ENCODE measurements at regions not wholly inside any gene's neighbourhood (a gene's known extent, or its start where the extent isn't known, plus 50 kb on each side); places are given as distances from the start of the nearest gene placed in this dataset.
"Not testable (repeated sequence)": the region's sequence is repeated elsewhere in the genome, so short reads cannot be mapped to it uniquely, and the experiment has no call there.

GRCh38 chr15:57806003-57806402 lies 99.5 kb downstream of the POLR2M start:
- H3K27me3 ChIP-seq (ENCODE audit: control insufficient read depth in 4 of 4, insufficient read depth in 4 of 4, low read length in 3 of 4): peaks cover 0 to 2% (median 0%) of the 10 kb centered on the region in 4 donors
- H3K9me3 ChIP-seq (ENCODE audit: control insufficient read depth in 4 of 4, low read length in 3 of 4): no peaks in the 10 kb centered on the region
- TF ChIP-seq HNF4G (IDR thresholded peaks at IDR 0.05) (no peak), JUND (IDR thresholded peaks at IDR 0.05) (no peak), RAD21 (IDR thresholded peaks at IDR 0.05) (no peak), EGR1 (IDR thresholded peaks at IDR 0.05; ENCODE audit: low read depth in 2 of 2) (no peak), YY1 (IDR thresholded peaks at IDR 0.05) (no peak), HNF4A (conservative IDR thresholded peaks at IDR 0.05) (no peak), SP1 (IDR thresholded peaks at IDR 0.05) (no peak), RXRA (IDR thresholded peaks at IDR 0.05) (no peak), MAX (IDR thresholded peaks at IDR 0.05) (no peak), REST (IDR thresholded peaks at IDR 0.05) (no peak), ATF3 (IDR thresholded peaks at IDR 0.05) (no peak), NR2F2 (IDR thresholded peaks at IDR 0.05) (no peak), FOXA1 (IDR thresholded peaks at IDR 0.05) (no peak), TAF1 (conservative IDR thresholded peaks at IDR 0.05) (no peak)
- TF ChIP-seq, protein P1, sequence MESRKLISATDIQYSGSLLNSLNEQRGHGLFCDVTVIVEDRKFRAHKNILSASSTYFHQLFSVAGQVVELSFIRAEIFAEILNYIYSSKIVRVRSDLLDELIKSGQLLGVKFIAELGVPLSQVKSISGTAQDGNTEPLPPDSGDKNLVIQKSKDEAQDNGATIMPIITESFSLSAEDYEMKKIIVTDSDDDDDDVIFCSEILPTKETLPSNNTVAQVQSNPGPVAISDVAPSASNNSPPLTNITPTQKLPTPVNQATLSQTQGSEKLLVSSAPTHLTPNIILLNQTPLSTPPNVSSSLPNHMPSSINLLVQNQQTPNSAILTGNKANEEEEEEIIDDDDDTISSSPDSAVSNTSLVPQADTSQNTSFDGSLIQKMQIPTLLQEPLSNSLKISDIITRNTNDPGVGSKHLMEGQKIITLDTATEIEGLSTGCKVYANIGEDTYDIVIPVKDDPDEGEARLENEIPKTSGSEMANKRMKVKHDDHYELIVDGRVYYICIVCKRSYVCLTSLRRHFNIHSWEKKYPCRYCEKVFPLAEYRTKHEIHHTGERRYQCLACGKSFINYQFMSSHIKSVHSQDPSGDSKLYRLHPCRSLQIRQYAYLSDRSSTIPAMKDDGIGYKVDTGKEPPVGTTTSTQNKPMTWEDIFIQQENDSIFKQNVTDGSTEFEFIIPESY (IDR thresholded peaks at IDR 0.05): no peak
- no peaks in the 10 kb centered on the region for H3K4me1 ChIP-seq (ENCODE audit: control insufficient read depth in 4 of 4, insufficient read depth in 4 of 4, low read length in 3 of 4)
- no peak overlapping the region for H3K27ac ChIP-seq (ENCODE audit: low read depth in 1 of 2, low read length in 2 of 2)
- WGBS: 83% methylated on average over 7 of the region's 7 CpGs
- no peak for DNase-seq (ENCODE audit: low spot score)
- H3K4me3 ChIP-seq (ENCODE audit: low read depth in 1 of 3, low read length in 3 of 3): no peak overlapping the region
- H3K36me3 ChIP-seq (ENCODE audit: control insufficient read depth in 4 of 4, insufficient read depth in 3 of 4, low read depth in 1 of 4, low read length in 3 of 4): no peaks in the 10 kb centered on the region
- H3K9ac ChIP-seq (ENCODE audit: low read depth in 1 of 2, low read length in 2 of 2): no peak overlapping the region

DNA sequence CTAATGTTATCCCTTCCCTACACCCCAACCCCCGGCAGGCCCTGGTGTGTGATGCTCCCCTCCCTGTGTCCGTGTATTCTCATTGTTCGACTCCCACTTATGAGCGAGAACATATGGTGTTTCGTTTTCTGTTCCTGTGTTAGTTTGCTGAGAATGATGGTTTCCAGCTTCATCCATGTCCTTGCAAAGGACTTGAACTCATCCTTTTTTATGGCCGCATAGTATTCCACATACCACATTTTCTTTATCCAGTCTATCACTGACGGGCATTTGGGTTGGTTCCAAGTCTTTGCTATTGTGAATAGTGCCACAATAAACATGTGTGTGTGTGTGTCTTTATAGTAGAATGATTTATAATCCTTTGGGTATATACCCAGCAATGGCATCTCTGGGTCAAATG lies 102.8 kb downstream of the POLR2M start:
- not testable (repeated sequence) for H3K27me3 ChIP-seq (ENCODE audit: control insufficient read depth in 4 of 4, insufficient read depth in 4 of 4, low read length in 3 of 4); H3K4me3 ChIP-seq (ENCODE audit: low read depth in 1 of 3, low read length in 3 of 3); H3K36me3 ChIP-seq (ENCODE audit: control insufficient read depth in 4 of 4, insufficient read depth in 3 of 4, low read depth in 1 of 4, low read length in 3 of 4); H3K9me3 ChIP-seq (ENCODE audit: control insufficient read depth in 4 of 4, low read length in 3 of 4); H3K4me1 ChIP-seq (ENCODE audit: control insufficient read depth in 4 of 4, insufficient read depth in 4 of 4, low read length in 3 of 4); H3K9ac ChIP-seq (ENCODE audit: low read depth in 1 of 2, low read length in 2 of 2); DNase-seq (ENCODE audit: low spot score); H3K27ac ChIP-seq (ENCODE audit: low read depth in 1 of 2, low read length in 2 of 2)
- WGBS: 93% methylated on average over 7 of the region's 7 CpGs

DNA sequence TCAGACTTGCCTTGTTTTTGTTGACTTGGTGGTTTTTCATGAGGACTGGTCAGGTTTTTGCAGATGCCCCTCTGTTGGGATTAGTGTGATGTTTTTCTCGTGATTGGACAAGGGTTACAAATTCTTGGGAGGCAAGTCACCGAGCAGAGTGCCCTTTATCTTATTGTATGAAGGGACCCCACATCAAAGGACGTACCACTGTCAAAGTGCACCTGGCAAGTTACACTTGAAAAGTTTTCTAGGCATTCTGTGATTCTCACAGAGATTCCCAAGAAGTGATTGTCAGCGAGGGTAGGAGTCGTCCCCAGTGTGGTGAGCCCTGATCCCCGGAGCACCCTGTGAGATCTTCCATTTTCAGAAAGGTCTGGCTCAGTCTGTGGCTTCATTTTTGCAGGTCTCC lies 110.1 kb downstream of the POLR2M start:
- H3K9ac ChIP-seq (ENCODE audit: low read depth in 1 of 2, low read length in 2 of 2): no peak overlapping the region
- 88% methylated on average over 6 of the region's 6 CpGs for WGBS
- TF ChIP-seq EGR1 (IDR thresholded peaks at IDR 0.05; ENCODE audit: low read depth in 2 of 2) (no peak), JUND (IDR thresholded peaks at IDR 0.05) (no peak), RAD21 (IDR thresholded peaks at IDR 0.05) (no peak), FOXA2 (IDR thresholded peaks at IDR 0.05) (no peak), MAX (IDR thresholded peaks at IDR 0.05) (no peak), RXRA (IDR thresholded peaks at IDR 0.05) (no peak), REST (IDR thresholded peaks at IDR 0.05) (no peak), ATF3 (IDR thresholded peaks at IDR 0.05) (no peak), YY1 (IDR thresholded peaks at IDR 0.05) (no peak), HNF4A (conservative IDR thresholded peaks at IDR 0.05) (no peak)
- H3K9me3 ChIP-seq (ENCODE audit: control insufficient read depth in 4 of 4, low read length in 3 of 4): no peaks in the 10 kb centered on the region
- no peak for DNase-seq (ENCODE audit: low spot score)
- H3K4me1 ChIP-seq (ENCODE audit: control insufficient read depth in 4 of 4, insufficient read depth in 4 of 4, low read length in 3 of 4): no peaks in the 10 kb centered on the region
- no peak overlapping the region for H3K27ac ChIP-seq (ENCODE audit: low read depth in 1 of 2, low read length in 2 of 2)
- H3K27me3 ChIP-seq (ENCODE audit: control insufficient read depth in 4 of 4, insufficient read depth in 4 of 4, low read length in 3 of 4): no peaks in the 10 kb centered on the region
- H3K36me3 ChIP-seq (ENCODE audit: control insufficient read depth in 4 of 4, insufficient read depth in 3 of 4, low read depth in 1 of 4, low read length in 3 of 4): no peaks in the 10 kb centered on the region
- no peak overlapping the region for H3K4me3 ChIP-seq (ENCODE audit: low read depth in 1 of 3, low read length in 3 of 3)

Data from liver (tissue), 7 donors.